ENCODE measurements at regions not wholly inside any gene's neighbourhood (a gene's known extent, or its start where the extent isn't known, plus 50 kb on each side); places are given as distances from the start of the nearest gene placed in this dataset.

DNA sequence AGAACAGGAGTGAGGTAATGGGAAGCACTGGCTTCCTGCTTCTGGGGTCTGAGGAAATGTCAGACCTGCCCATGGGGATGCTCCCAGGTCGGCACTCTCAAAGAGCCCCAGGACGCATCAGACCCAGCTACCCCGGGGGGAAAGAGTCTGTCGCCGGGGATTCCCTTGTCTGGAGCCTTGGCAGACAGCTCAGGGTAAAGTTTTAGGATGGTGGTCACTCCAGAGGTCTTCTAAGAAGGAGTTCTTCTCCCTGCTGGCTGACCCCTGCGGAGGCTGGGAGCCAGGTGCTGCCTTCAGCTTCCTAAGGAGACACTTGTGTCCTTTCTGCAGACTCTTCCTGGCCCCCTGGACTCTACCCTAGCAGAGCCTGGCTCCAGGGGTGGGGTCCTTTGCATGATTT, 61.9 kb upstream of the PSEN2 start:
- no peak for TF ChIP-seq POLR2AphosphoS5 (IDR thresholded peaks at IDR 0.05; ENCODE audit: low read depth, low read length)
- TF ChIP-seq FOXP2 (optimal IDR thresholded peaks at IDR 0.05; ENCODE audit: borderline replicate concordance, extremely low read depth, extremely low read length, insufficient read depth): no peak
- TF ChIP-seq SIN3A (IDR thresholded peaks at IDR 0.05; ENCODE audit: borderline replicate concordance, insufficient read depth, low read length): no peak
- TF ChIP-seq, protein P1, sequence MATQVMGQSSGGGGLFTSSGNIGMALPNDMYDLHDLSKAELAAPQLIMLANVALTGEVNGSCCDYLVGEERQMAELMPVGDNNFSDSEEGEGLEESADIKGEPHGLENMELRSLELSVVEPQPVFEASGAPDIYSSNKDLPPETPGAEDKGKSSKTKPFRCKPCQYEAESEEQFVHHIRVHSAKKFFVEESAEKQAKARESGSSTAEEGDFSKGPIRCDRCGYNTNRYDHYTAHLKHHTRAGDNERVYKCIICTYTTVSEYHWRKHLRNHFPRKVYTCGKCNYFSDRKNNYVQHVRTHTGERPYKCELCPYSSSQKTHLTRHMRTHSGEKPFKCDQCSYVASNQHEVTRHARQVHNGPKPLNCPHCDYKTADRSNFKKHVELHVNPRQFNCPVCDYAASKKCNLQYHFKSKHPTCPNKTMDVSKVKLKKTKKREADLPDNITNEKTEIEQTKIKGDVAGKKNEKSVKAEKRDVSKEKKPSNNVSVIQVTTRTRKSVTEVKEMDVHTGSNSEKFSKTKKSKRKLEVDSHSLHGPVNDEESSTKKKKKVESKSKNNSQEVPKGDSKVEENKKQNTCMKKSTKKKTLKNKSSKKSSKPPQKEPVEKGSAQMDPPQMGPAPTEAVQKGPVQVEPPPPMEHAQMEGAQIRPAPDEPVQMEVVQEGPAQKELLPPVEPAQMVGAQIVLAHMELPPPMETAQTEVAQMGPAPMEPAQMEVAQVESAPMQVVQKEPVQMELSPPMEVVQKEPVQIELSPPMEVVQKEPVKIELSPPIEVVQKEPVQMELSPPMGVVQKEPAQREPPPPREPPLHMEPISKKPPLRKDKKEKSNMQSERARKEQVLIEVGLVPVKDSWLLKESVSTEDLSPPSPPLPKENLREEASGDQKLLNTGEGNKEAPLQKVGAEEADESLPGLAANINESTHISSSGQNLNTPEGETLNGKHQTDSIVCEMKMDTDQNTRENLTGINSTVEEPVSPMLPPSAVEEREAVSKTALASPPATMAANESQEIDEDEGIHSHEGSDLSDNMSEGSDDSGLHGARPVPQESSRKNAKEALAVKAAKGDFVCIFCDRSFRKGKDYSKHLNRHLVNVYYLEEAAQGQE (IDR thresholded peaks at IDR 0.05; ENCODE audit: insufficient read depth in 1 of 2, low read depth in 2 of 2, low read length in 2 of 2): no peak
- no peak for TF ChIP-seq TAF1 (IDR thresholded peaks at IDR 0.05; ENCODE audit: borderline replicate concordance, insufficient read depth, low read length)

DNA sequence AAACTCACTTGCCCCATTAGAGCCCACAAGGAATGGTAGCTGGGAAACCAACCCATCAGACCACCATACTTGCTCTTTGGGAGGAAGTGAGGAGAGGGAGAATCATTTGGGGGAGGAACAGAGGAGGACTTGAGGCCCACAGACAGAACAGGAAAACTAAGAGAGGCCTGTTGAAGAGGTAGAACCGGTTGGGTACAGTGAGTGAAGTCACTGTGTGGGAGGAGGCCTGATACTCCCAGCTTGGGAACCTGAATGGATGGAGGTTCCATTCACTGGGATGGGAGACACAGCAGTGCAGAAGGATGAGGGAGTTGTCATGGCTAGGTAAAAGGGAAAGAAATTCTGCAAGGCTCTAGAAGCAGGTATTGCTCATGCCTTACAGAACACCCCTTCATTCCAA, 63.4 kb upstream of the PSEN2 start:
- TF ChIP-seq SIN3A (IDR thresholded peaks at IDR 0.05; ENCODE audit: borderline replicate concordance, insufficient read depth, low read length) (no peak), POLR2AphosphoS5 (IDR thresholded peaks at IDR 0.05; ENCODE audit: low read depth, low read length) (no peak), TAF1 (IDR thresholded peaks at IDR 0.05; ENCODE audit: borderline replicate concordance, insufficient read depth, low read length) (no peak)

DNA sequence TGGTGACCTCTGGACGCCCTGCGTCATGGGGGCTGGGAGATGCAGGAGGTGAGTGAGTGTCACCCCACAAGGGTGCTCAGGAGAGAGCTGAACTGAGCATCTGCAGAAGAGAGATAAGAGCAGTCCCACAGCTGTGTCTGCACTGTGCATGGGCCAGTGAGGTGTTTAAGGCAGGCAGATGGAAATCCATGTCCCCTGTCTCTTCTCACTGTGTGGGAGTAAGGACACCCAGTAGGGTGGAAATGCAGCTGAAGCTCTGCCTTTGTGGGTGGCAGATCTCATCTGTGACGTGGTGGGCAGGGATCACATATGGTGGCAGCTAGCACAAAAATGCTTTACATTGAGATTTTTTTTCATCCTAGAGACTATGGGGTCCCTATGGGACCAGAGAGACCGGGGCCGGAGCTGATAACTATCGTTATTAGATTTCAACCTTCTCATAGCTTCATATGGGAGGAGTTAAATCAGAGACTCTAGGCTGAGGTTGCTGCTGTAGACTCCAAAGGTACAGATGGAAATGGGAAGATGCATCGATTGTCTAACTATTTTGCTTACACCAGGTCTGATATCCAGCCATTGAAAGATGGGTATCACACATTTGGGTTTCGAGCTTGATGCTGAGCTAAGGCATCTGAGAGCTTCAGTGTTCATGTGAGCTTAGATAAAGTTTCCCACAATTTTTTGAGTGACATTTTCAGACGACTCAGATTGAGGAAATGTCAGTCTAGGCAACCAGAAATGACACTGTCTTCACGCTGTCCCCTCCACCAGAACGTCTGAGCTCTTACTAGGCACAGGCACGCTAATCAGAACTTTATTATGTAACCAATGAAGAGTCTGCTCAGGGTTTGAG, 65.3 kb upstream of the PSEN2 start:
- no peak for TF ChIP-seq TAF1 (IDR thresholded peaks at IDR 0.05; ENCODE audit: borderline replicate concordance, insufficient read depth, low read length)

DNA sequence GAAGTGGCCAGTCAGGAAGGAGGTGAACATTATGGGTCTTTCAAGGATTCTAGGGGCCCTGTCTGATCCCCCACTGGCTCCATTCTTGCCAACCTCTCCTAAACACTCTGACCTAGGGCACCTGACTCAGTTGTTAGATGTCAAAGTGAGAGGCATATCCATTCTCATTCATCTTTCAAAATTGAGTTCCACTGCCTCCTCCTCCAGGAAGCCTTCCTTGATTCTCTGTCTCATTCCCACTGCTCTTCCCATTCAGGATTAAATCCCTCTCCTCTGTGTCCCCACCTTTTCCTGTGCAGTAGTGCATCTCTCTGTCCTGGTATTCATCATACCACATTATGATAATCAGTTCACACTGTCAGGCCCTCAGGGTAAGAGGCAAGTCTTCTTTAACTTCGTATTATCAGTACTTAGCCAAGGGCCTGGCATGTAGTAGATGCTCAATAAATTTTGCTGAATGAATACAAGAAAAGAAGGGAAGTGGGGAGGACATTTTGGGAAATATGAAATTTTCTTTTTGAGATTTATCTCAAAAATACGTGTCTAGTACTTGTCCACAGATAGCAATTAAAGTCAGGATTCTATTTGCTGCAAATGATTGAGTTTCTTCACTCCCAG, 61.8 kb upstream of the ITPKB start:
- TF ChIP-seq TAF1 (IDR thresholded peaks at IDR 0.05; ENCODE audit: borderline replicate concordance, insufficient read depth, low read length): no peak
- no peak for TF ChIP-seq SIN3A (IDR thresholded peaks at IDR 0.05; ENCODE audit: borderline replicate concordance, insufficient read depth, low read length)
- TF ChIP-seq FOXP2 (optimal IDR thresholded peaks at IDR 0.05; ENCODE audit: borderline replicate concordance, extremely low read depth, extremely low read length, insufficient read depth): no peak
- TF ChIP-seq POLR2AphosphoS5 (IDR thresholded peaks at IDR 0.05; ENCODE audit: low read depth, low read length): no peak
- TF ChIP-seq, protein P1 (IDR thresholded peaks at IDR 0.05; ENCODE audit: insufficient read depth in 1 of 2, low read depth in 2 of 2, low read length in 2 of 2): no peak

DNA sequence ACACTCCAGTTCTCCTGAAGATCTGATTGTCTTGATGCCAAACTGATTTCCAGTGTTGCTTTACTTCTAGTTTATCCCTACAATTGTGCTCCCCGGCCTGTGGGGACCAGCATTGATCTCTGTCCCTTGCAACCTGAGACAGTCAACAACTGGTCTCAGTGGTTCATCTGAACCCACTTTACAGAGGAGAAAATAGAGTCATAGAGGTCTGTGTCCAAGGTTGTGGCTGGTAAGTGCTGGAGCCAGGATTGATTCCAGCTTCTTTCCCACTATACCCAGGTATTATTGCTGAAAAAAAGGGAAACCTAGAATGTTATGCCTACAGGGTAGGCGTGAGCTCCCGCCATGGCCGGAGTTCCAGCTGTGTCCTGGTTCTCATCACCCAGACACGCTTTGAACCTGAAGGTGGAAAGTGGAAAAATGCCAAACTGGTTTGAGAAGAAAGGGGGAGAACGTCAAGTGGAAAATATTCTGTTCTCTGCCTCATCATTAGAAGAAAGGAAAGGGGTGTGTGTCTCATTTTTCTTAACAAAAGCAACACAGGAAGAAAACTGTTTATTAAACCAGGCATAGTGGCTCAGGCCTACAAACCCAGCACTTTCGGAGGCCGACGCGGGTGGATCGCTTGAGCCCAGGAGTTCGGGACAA, 60.7 kb upstream of the ITPKB start:
- TF ChIP-seq, protein P1 (IDR thresholded peaks at IDR 0.05; ENCODE audit: insufficient read depth in 1 of 2, low read depth in 2 of 2, low read length in 2 of 2): no peak
- no peak for TF ChIP-seq POLR2AphosphoS5 (IDR thresholded peaks at IDR 0.05; ENCODE audit: low read depth, low read length)
- no peak for TF ChIP-seq TAF1 (IDR thresholded peaks at IDR 0.05; ENCODE audit: borderline replicate concordance, insufficient read depth, low read length)
- no peak for TF ChIP-seq SIN3A (IDR thresholded peaks at IDR 0.05; ENCODE audit: borderline replicate concordance, insufficient read depth, low read length)
- TF ChIP-seq FOXP2 (optimal IDR thresholded peaks at IDR 0.05; ENCODE audit: borderline replicate concordance, extremely low read depth, extremely low read length, insufficient read depth): no peak

Measured in PFSK-1 (cell line).